Pancreas (tissue), 10 donors: ENCODE measurements at regions not wholly inside any gene's neighbourhood (a gene's known extent, or its start where the extent isn't known, plus 50 kb on each side); places are given as distances from the start of the nearest gene placed in this dataset.
"Not testable (repeated sequence)": the region's sequence is repeated elsewhere in the genome, so short reads cannot be mapped to it uniquely, and the experiment has no call there.

Source experiments
- ATAC-seq, 4 donors: fragments of 200-7000 bp; cut with Tn5 transposase; one replicate each; pipeline versions ENCODE4 v1.8.0 to v1.9.1; 2020; ENCODE audit warnings: mild to moderate bottlenecking in 4 of 4, moderate library complexity in 4 of 4
- DNase-seq, 6 donors: peaks; one replicate each; pipeline ENCODE4 v3.0.0-alpha.2; 2020
- FAIRE-seq: peaks from 2 replicates; lab custom pipeline; 2012; peaks lifted over from hg19 to GRCh38; lab: Jason Lieb, UNC
- H3K27ac ChIP-seq, 4 donors: fragments of 200-600 bp; sonication (generic); 1 replicate in 3 of 4; 2 replicates in 1 of 4; pipeline versions ENCODE4 v1.5.0 to v1.8.0; 2020
- H3K27me3 ChIP-seq, 4 donors: fragments of 200-600 bp; one replicate each; pipeline ENCODE4 v1.8.0; 2021
- H3K36me3 ChIP-seq, 3 donors: fragments of 200-600 bp; sonication (generic) in 1 of 3; one replicate each; pipeline versions ENCODE4 v1.5.0 to v1.8.0; 2020 to 2021
- H3K4me1 ChIP-seq, 3 donors: fragments of 200-600 bp; one replicate each; pipeline ENCODE4 v1.8.0; 2021
- H3K4me3 ChIP-seq, 4 donors: fragments of 200-600 bp; sonication (generic) in 2 of 4; one replicate each; pipeline versions ENCODE4 v1.5.0 to v1.8.0; 2020 to 2021
- H3K9me3 ChIP-seq, 4 donors: fragments of 200-600 bp; one replicate each; pipeline ENCODE4 v1.8.0; 2021
- WGBS, 2 donors: extraction: QIAGEN DNeasy Blood & Tissue Kit; methylation state at CpG; one replicate each; pipeline ENCODE4 v1.1.7; 2013; 5-methylcytosine and 5-hydroxymethylcytosine counted together
- intact Hi-C, 3 donors: fragments of 100-400 bp; cut with DNase I; formaldehyde crosslinking; loops; one replicate each; pipeline versions ENCODE4 v1.11.1 to v1.14.2; 2022
- TF ChIP-seq, protein P1 (sequence below), 4 donors: fragments of 200-600 bp; sonication (generic) in 3 of 4; IDR thresholded peaks; one replicate each; pipeline versions ENCODE4 v1.5.0 to v1.8.0; 2021; ENCODE audit warnings: antibody characterized with exemption in 4 of 4
- donor health status: healthy with polysubstance abuse.
- donor health status: DM: no; HTN: no; CAD: no; lungs with moderate emphysema.
- donor health status: DM: no; HTN: no; CAD: no.
- donor health status: control.
- donor health status: control.
- donor health status: Bipolar disorder and iron deficiency.
- donor health status: DM: yes; HTN: yes; CAD: no.
- donor health status: DM: no; HTN: no; CAD: no.
- donor health status: DM: no; HTN: no; CAD: no.
- donor health status: DM: yes; HTN: yes; CAD: no.

GRCh38 chr12:102321305-102322082 is 123.9 kb upstream of the PMCH start:
- DNase-seq (no peak), ATAC-seq (no peak), FAIRE-seq (no peak)
- Histone ChIP-seq H3K36me3 (no peaks in the 10 kb centered on the region), H3K4me1 (no peaks in the 10 kb centered on the region), H3K4me3 (no peak overlapping the region), H3K27me3 (no peaks in the 10 kb centered on the region), H3K9me3 (no peaks in the 10 kb centered on the region), H3K27ac (no peak overlapping the region)
- intact Hi-C loops: no loop called here
- 82 to 90% methylated on average over 1 of the region's 1 CpG for WGBS, 2 donors
- TF ChIP-seq, protein P1, sequence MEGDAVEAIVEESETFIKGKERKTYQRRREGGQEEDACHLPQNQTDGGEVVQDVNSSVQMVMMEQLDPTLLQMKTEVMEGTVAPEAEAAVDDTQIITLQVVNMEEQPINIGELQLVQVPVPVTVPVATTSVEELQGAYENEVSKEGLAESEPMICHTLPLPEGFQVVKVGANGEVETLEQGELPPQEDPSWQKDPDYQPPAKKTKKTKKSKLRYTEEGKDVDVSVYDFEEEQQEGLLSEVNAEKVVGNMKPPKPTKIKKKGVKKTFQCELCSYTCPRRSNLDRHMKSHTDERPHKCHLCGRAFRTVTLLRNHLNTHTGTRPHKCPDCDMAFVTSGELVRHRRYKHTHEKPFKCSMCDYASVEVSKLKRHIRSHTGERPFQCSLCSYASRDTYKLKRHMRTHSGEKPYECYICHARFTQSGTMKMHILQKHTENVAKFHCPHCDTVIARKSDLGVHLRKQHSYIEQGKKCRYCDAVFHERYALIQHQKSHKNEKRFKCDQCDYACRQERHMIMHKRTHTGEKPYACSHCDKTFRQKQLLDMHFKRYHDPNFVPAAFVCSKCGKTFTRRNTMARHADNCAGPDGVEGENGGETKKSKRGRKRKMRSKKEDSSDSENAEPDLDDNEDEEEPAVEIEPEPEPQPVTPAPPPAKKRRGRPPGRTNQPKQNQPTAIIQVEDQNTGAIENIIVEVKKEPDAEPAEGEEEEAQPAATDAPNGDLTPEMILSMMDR (IDR thresholded peaks at IDR 0.05): no peak

GRCh38 chr12:102317155-102317554 is 119.5 kb upstream of the PMCH start:
- DNase-seq (no peak), ATAC-seq (no peak), FAIRE-seq (no peak)
- intact Hi-C loops: no loop called here
- TF ChIP-seq, protein P1 (IDR thresholded peaks at IDR 0.05): no peak
- Histone ChIP-seq H3K4me3 (no peak overlapping the region), H3K4me1 (no peaks in the 10 kb centered on the region), H3K9me3 (no peaks in the 10 kb centered on the region), H3K36me3 (no peaks in the 10 kb centered on the region), H3K27me3 (no peaks in the 10 kb centered on the region), H3K27ac (no peak overlapping the region)
- 65 to 67% methylated on average over 4 of the region's 4 CpGs for WGBS, 2 donors

DNA sequence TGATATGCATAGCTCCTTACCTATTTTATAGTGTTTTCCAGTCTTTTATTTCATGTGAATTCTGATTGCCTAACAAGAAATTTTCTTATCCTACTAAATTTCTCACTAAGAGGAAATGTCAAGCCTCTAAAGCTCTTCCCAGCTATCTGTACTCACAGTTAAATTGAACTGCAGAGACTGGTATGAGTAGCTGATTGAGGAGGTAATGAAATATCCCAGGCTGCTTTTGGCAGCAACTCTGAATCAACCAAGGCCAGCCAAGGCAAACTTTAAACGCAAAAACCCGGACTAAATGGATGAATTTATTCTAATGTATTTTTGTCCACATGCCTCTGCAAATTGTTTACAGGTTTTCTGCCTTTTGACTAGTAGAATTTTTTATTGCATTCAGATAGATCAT is 119.1 kb upstream of the PMCH start:
- 30 to 43% methylated on average over 2 of the region's 2 CpGs for WGBS, 2 donors
- Histone ChIP-seq H3K4me3 (no peak overlapping the region), H3K4me1 (no peaks in the 10 kb centered on the region), H3K27me3 (no peaks in the 10 kb centered on the region), H3K27ac (no peak overlapping the region), H3K36me3 (no peaks in the 10 kb centered on the region), H3K9me3 (no peaks in the 10 kb centered on the region)
- ATAC-seq (peak in 1 of 4 donors; percentile 60), FAIRE-seq (no peak), DNase-seq (no peak)
- TF ChIP-seq, protein P1 (IDR thresholded peaks at IDR 0.05): no peak
- intact Hi-C loops: no loop called here

- intact Hi-C loops: no loop called here
- no peak for FAIRE-seq
These were observed 117.2 kb upstream of the PMCH start for GRCh38 chr12:102314821-102315220.

GRCh38 chr12:102313116-102313971 is 115.7 kb upstream of the PMCH start:
- H3K4me1 ChIP-seq, intact Hi-C loops, H3K36me3 ChIP-seq, FAIRE-seq, H3K4me3 ChIP-seq, H3K27me3 ChIP-seq, H3K27ac ChIP-seq, H3K9me3 ChIP-seq, ATAC-seq, DNase-seq: not testable (repeated sequence)
- 83 to 86% methylated on average over 29 to 32 of the region's 33 CpGs for WGBS, 2 donors

More at GRCh38 chr12:102314821-102315220, 117.2 kb upstream of the PMCH start:
- 80 to 83% methylated on average over 2 of the region's 2 CpGs for WGBS, 2 donors
- H3K4me1 ChIP-seq: no peaks in the 10 kb centered on the region
- no peaks in the 10 kb centered on the region for H3K27me3 ChIP-seq
- TF ChIP-seq, protein P1 (IDR thresholded peaks at IDR 0.05): no peak
- H3K27ac ChIP-seq: no peak overlapping the region
- no peaks in the 10 kb centered on the region for H3K9me3 ChIP-seq
- DNase-seq (no peak), ATAC-seq (no peak)
- H3K36me3 ChIP-seq: no peaks in the 10 kb centered on the region
- no peak overlapping the region for H3K4me3 ChIP-seq
